Psoas muscle (tissue), 7 donors: ENCODE measurements at regions not wholly inside any gene's neighbourhood (a gene's known extent, or its start where the extent isn't known, plus 50 kb on each side); places are given as distances from the start of the nearest gene placed in this dataset.

Experiments used
- ATAC-seq, 4 donors: fragments of 200-7000 bp; cut with Tn5 transposase; one replicate each; pipeline ENCODE4 v1.9.1; 2020; ENCODE audit warnings: moderate library complexity in 3 of 4, mild to moderate bottlenecking in 2 of 4
- DNase-seq, 2 donors: peaks; one replicate each; pipeline ENCODE4 v3.0.0-alpha.2; 2020
- H3K27ac ChIP-seq: fragments of 200-600 bp; one replicate; pipeline ENCODE4 v1.8.0; 2022
- H3K27me3 ChIP-seq, 3 donors: fragments of 200-600 bp in 1 of 3; one replicate each; pipeline versions ENCODE4 v1.6.1 to v1.8.0; 2013 to 2022; ENCODE audit warnings: low read length in 2 of 3, mild to moderate bottlenecking in 2 of 3, moderate library complexity in 1 of 3; ENCODE audit not compliant: insufficient read depth in 3 of 3
- H3K36me3 ChIP-seq, 2 donors: fragments of 200-600 bp in 1 of 2; one replicate each; pipeline versions ENCODE4 v1.6.1 to v1.8.0; 2013 to 2022; ENCODE audit warnings: low read depth in 1 of 2, mild to moderate bottlenecking in 1 of 2, moderate library complexity in 1 of 2; ENCODE audit not compliant: insufficient read depth in 1 of 2
- H3K4me1 ChIP-seq: fragments of 200-600 bp; one replicate; pipeline ENCODE4 v1.8.0; 2022
- H3K4me3 ChIP-seq: fragments of 200-600 bp; one replicate; pipeline ENCODE4 v1.8.0; 2022; ENCODE audit warnings: mild to moderate bottlenecking
- H3K9me3 ChIP-seq: fragments of 200-600 bp; one replicate; pipeline ENCODE4 v1.8.0; 2022
- CTCF ChIP-seq: fragments of 200-600 bp; IDR thresholded peaks from one replicate; pipeline ENCODE4 v1.8.0; 2022; ENCODE audit warnings: antibody characterized with exemption
- WGBS, 3 donors: extraction: QIAGEN DNeasy Blood & Tissue Kit; methylation state at CpG; one replicate each; pipeline versions ENCODE4 v1.1.6 to v1.1.7; 2013; 5-methylcytosine and 5-hydroxymethylcytosine counted together
- intact Hi-C, 2 donors: fragments of 100-400 bp; cut with DNase I; formaldehyde crosslinking; loops; one replicate each; pipeline versions ENCODE4 v1.11.0 to v1.14.2; 2022
- donor health status: healthy with polysubstance abuse.
- donor health status: DM: no; HTN: no; CAD: no; lungs with moderate emphysema.
- donor health status: Bipolar disorder and iron deficiency.
- donor health status: healthy.
- donor health status: DM: yes; HTN: yes; CAD: no.
- donor health status: DM: no; HTN: no; CAD: no.
- donor health status: DM: yes; HTN: yes; CAD: no.

GRCh38 chr5:173498739-173499470 lies 117.5 kb downstream of the BOD1 start:
- peak in 1 of 2 donors; percentile 58 for DNase-seq
- no peaks in the 10 kb centered on the region for H3K27me3 ChIP-seq
- H3K36me3 ChIP-seq = no peaks in the 10 kb centered on the region
- H3K4me3 ChIP-seq = peak overlapping the region; percentile 33
- 14 to 22% (median 15%) methylated on average over 16 of the region's 16 CpGs for WGBS, 3 donors
- no peak for TF ChIP-seq CTCF
- peak overlapping the region; percentile 87 for H3K27ac ChIP-seq
- intact Hi-C loops = loop anchor here (1.0 to 5.0 kb wide), 4 partner anchors 42 to 172 kb away; partner anchors contain the start of gene STC2 (in 1 of the 2)
- ATAC-seq = peak; percentile 25 to 43 (median 39)
- H3K4me1 ChIP-seq = peaks cover 59% of the 10 kb centered on the region
- no peaks in the 10 kb centered on the region for H3K9me3 ChIP-seq

GRCh38 chr5:173498286-173498685 lies 118.2 kb downstream of the BOD1 start:
- 21 to 28% (median 22%) methylated on average over 9 of the region's 9 CpGs for WGBS, 3 donors
- Histone ChIP-seq H3K9me3 (no peaks in the 10 kb centered on the region), H3K36me3 (no peaks in the 10 kb centered on the region), H3K4me3 (peak overlapping the region; percentile 33), H3K27ac (peak overlapping the region; percentile 87), H3K4me1 (peaks cover 59% of the 10 kb centered on the region), H3K27me3 (no peaks in the 10 kb centered on the region)
- ATAC-seq = peak; percentile 56 to 80 (median 74)
- peak; percentile 22 to 70 for DNase-seq
- intact Hi-C loops = loop anchor here (5.0 kb wide), 3 partner anchors 41 to 171 kb away; partner anchors contain the start of gene STC2 (in 1 of the 2)
- no peak for TF ChIP-seq CTCF

GRCh38 chr5:173497685-173498084 lies 118.8 kb downstream of the BOD1 start:
- ATAC-seq = no peak
- intact Hi-C loops = loop anchor here (5.0 kb wide), 3 partner anchors 40 to 170 kb away; partner anchors contain the start of gene STC2 (in 1 of the 2)
- no peak for TF ChIP-seq CTCF
- Histone ChIP-seq H3K9me3 (no peaks in the 10 kb centered on the region), H3K4me1 (peaks cover 59% of the 10 kb centered on the region), H3K4me3 (no peak overlapping the region), H3K27me3 (no peaks in the 10 kb centered on the region), H3K36me3 (no peaks in the 10 kb centered on the region), H3K27ac (peak overlapping the region; percentile 69)
- DNase-seq = no peak
- 83 to 94% (median 85%) methylated on average over 12 of the region's 12 CpGs for WGBS, 3 donors

- no peak for ATAC-seq
- Histone ChIP-seq H3K9me3 (no peaks in the 10 kb centered on the region), H3K36me3 (no peaks in the 10 kb centered on the region), H3K27me3 (no peaks in the 10 kb centered on the region), H3K27ac (peak overlapping the region; percentile 69), H3K4me1 (peaks cover 56% of the 10 kb centered on the region), H3K4me3 (no peak overlapping the region)
- 86 to 91% (median 87%) methylated on average over 6 of the region's 6 CpGs for WGBS, 3 donors
- DNase-seq = no peak
- TF ChIP-seq CTCF = no peak
- intact Hi-C loops = loop anchor here (5.0 kb wide), 3 partner anchors 40 to 170 kb away; partner anchors contain the start of gene STC2 (in 1 of the 2)
These were observed 119.6 kb downstream of the BOD1 start for GRCh38 chr5:173496883-173497255.
